ENCODE measurements at regions not wholly inside any gene's neighbourhood (a gene's known extent, or its start where the extent isn't known, plus 50 kb on each side); places are given as distances from the start of the nearest gene placed in this dataset.

DNA sequence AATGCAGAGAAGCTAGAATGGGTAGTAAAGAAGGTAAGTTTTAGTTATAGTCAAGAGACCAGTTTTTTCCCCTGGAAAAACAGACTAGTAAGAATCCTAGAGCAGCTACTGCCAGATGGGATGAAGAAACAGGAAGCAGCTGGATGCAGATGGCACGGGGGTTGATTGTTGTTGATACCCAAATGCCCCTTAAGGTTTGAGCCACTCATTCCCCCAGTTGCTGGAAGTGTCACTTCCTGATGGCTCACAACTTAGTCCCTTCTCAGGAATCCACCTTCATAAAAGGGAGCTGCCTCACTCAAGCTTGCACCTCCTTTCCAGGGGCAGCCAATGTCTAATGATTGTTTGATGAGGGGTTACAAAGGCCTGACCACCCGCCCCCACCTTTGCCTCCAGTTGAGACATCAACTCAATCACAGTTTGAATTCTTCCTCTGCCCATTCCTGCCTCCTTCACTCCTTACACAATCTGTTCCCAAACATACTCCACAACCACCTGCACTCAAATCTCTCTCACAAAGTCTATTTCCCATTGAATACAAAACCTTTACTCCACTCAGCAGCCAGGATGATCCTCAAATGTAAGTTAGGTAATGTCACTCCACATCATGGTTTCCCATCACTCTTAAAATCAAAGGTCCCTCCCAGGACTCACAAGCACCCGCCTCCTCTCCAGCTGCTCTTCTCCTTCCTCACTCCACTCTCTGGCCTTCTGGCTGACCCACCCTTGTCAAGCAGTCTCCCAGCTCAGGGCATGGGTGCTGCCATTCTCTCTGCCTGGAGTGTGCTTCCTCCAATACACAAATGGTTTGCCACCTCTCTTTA is 450.1 kb upstream of the THBS1 start:
- Histone ChIP-seq H3K27ac (ENCODE audit: low read length) (no peak overlapping the region), H3K79me2 (replicated peaks; ENCODE audit: insufficient read depth, low read length) (no peaks in the 10 kb centered on the region), H3K9ac (ENCODE audit: low read length) (no peak overlapping the region), H3K27me3 (ENCODE audit: insufficient read depth, low read depth, low read length) (no peaks in the 10 kb centered on the region), H3K36me3 (ENCODE audit: insufficient read depth, low read length) (no peaks in the 10 kb centered on the region), H4K20me1 (ENCODE audit: insufficient read depth) (no peaks in the 10 kb centered on the region), H3K9me2 (ENCODE audit: insufficient read depth, low read length) (no peaks in the 10 kb centered on the region), H3K9me3 (ENCODE audit: low read length) (no peaks in the 10 kb centered on the region), H3K4me2 (ENCODE audit: low read length) (no peak overlapping the region), H2AFZ (ENCODE audit: low read depth, low read length) (no peak overlapping the region), H3K4me3 (ENCODE audit: low read length) (no peak overlapping the region), H3F3A (ENCODE audit: insufficient read depth, low read length, poor library complexity, severe bottlenecking) (no peaks in the 10 kb centered on the region)
- no peak for TF ChIP-seq EP300 (conservative IDR thresholded peaks at IDR 0.05; ENCODE audit: poor library complexity, severe bottlenecking)
- TF ChIP-seq TAF1 (IDR thresholded peaks at IDR 0.05; ENCODE audit: low read depth): no peak
- no peak for TF ChIP-seq SMC3 (conservative IDR thresholded peaks at IDR 0.05; ENCODE audit: poor library complexity)
- TF ChIP-seq, protein P1, sequence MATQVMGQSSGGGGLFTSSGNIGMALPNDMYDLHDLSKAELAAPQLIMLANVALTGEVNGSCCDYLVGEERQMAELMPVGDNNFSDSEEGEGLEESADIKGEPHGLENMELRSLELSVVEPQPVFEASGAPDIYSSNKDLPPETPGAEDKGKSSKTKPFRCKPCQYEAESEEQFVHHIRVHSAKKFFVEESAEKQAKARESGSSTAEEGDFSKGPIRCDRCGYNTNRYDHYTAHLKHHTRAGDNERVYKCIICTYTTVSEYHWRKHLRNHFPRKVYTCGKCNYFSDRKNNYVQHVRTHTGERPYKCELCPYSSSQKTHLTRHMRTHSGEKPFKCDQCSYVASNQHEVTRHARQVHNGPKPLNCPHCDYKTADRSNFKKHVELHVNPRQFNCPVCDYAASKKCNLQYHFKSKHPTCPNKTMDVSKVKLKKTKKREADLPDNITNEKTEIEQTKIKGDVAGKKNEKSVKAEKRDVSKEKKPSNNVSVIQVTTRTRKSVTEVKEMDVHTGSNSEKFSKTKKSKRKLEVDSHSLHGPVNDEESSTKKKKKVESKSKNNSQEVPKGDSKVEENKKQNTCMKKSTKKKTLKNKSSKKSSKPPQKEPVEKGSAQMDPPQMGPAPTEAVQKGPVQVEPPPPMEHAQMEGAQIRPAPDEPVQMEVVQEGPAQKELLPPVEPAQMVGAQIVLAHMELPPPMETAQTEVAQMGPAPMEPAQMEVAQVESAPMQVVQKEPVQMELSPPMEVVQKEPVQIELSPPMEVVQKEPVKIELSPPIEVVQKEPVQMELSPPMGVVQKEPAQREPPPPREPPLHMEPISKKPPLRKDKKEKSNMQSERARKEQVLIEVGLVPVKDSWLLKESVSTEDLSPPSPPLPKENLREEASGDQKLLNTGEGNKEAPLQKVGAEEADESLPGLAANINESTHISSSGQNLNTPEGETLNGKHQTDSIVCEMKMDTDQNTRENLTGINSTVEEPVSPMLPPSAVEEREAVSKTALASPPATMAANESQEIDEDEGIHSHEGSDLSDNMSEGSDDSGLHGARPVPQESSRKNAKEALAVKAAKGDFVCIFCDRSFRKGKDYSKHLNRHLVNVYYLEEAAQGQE (IDR thresholded peaks at IDR 0.05; ENCODE audit: borderline replicate concordance): no peak
- TF ChIP-seq, protein P2, sequence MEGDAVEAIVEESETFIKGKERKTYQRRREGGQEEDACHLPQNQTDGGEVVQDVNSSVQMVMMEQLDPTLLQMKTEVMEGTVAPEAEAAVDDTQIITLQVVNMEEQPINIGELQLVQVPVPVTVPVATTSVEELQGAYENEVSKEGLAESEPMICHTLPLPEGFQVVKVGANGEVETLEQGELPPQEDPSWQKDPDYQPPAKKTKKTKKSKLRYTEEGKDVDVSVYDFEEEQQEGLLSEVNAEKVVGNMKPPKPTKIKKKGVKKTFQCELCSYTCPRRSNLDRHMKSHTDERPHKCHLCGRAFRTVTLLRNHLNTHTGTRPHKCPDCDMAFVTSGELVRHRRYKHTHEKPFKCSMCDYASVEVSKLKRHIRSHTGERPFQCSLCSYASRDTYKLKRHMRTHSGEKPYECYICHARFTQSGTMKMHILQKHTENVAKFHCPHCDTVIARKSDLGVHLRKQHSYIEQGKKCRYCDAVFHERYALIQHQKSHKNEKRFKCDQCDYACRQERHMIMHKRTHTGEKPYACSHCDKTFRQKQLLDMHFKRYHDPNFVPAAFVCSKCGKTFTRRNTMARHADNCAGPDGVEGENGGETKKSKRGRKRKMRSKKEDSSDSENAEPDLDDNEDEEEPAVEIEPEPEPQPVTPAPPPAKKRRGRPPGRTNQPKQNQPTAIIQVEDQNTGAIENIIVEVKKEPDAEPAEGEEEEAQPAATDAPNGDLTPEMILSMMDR (IDR thresholded peaks at IDR 0.05; ENCODE audit: poor library complexity, severe bottlenecking): no peak
- TF ChIP-seq POLR2AphosphoS5 (IDR thresholded peaks at IDR 0.05): no peak
- TF ChIP-seq RAD21 (conservative IDR thresholded peaks at IDR 0.05): no peak
- TF ChIP-seq EZH2 (IDR thresholded peaks at IDR 0.05; ENCODE audit: borderline replicate concordance, insufficient read depth, low read length, poor library complexity, severe bottlenecking): no peak
- no peak for TF ChIP-seq MXI1 (conservative IDR thresholded peaks at IDR 0.05; ENCODE audit: poor library complexity, severe bottlenecking)

DNA sequence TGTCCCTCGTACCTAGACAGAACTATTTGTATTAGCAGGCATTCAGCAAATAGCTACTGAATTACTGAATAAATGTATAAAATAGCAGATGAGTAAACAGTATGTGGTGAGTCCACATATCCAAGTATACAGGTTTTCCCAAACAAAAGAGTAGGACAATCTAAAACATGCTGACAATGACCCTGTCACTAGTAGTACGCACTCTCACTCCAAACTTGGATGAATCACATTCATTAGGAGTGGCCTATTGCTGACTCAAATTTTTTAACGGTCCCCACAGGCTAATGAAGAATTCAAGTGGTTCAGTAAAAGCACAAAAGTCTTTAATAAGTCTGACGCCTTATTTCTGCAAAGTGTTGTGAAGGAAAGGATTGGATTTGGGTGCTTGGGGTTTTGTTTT is 449.3 kb upstream of the THBS1 start:
- no peaks in the 10 kb centered on the region for H3K9me3 ChIP-seq (ENCODE audit: low read length)
- H3K9me2 ChIP-seq (ENCODE audit: insufficient read depth, low read length): no peaks in the 10 kb centered on the region
- H3K4me2 ChIP-seq (ENCODE audit: low read length): no peak overlapping the region
- no peaks in the 10 kb centered on the region for H3K27me3 ChIP-seq (ENCODE audit: insufficient read depth, low read depth, low read length)
- no peaks in the 10 kb centered on the region for H3F3A ChIP-seq (ENCODE audit: insufficient read depth, low read length, poor library complexity, severe bottlenecking)
- TF ChIP-seq EZH2 (IDR thresholded peaks at IDR 0.05; ENCODE audit: borderline replicate concordance, insufficient read depth, low read length, poor library complexity, severe bottlenecking): no peak
- no peak for TF ChIP-seq POLR2AphosphoS5 (IDR thresholded peaks at IDR 0.05)
- TF ChIP-seq, protein P2 (IDR thresholded peaks at IDR 0.05; ENCODE audit: poor library complexity, severe bottlenecking): no peak
- no peak for TF ChIP-seq RAD21 (conservative IDR thresholded peaks at IDR 0.05)
- no peak overlapping the region for H3K27ac ChIP-seq (ENCODE audit: low read length)
- no peak overlapping the region for H3K4me3 ChIP-seq (ENCODE audit: low read length)
- H3K9ac ChIP-seq (ENCODE audit: low read length): no peak overlapping the region
- no peaks in the 10 kb centered on the region for H3K79me2 ChIP-seq (replicated peaks; ENCODE audit: insufficient read depth, low read length)
- no peaks in the 10 kb centered on the region for H3K36me3 ChIP-seq (ENCODE audit: insufficient read depth, low read length)
- H2AFZ ChIP-seq (ENCODE audit: low read depth, low read length): no peak overlapping the region
- no peaks in the 10 kb centered on the region for H4K20me1 ChIP-seq (ENCODE audit: insufficient read depth)
